ENCODE measurements at regions not wholly inside any gene's neighbourhood (a gene's known extent, or its start where the extent isn't known, plus 50 kb on each side); places are given as distances from the start of the nearest gene placed in this dataset.

DNA sequence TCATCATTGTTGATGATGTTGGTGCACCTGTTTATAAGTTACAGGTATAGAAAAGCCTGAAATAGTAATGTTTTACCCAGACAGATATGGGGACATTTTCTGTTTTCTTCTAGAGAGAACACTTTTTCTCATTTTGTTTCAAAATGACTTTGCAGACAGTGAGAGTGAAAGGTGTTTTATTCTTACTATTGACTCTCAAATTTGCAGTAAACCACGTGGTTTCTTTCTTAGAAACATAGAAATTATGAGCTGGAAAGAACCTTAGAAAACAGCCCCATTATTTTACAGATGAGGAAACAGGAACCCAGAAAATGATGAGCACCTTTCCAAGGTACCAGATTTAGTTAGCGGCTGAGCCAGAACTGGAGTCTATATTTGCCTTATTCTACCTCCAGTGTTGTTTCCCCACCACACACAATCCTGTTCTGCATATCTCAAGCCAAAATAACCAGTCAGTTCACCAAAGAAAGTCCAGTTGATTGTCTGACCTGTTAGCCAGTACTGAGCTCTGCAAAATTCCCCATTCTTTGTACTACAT lies 138.9 kb upstream of the AHR start (continued):
- TF ChIP-seq JUND (IDR thresholded peaks at IDR 0.05; ENCODE audit: low read depth, low read length), result peak; percentile 86
- peak; percentile 94 for TF ChIP-seq FOXM1 (IDR thresholded peaks at IDR 0.05; ENCODE audit: low read depth, low read length)
- TF ChIP-seq ZNF217 (IDR thresholded peaks at IDR 0.05), result peak; percentile 97
- TF ChIP-seq POU2F2 (IDR thresholded peaks at IDR 0.05; ENCODE audit: borderline replicate concordance, low read depth, low read length), result peak; percentile 51; the same call in 1 of the 3 replicates
- TF ChIP-seq PAX5 (IDR thresholded peaks at IDR 0.05; ENCODE audit: borderline replicate concordance, low read depth, low read length), result peak; percentile 46; the same call in 1 of the 2 replicates
- TF ChIP-seq KLF5 (IDR thresholded peaks at IDR 0.05; ENCODE audit: partially characterized antibody), result no peak
- no peak; the same call in 1 of the 2 replicates for TF ChIP-seq USF2 (IDR thresholded peaks at IDR 0.05; ENCODE audit: borderline replicate concordance, low read depth, low read length)
- TF ChIP-seq MTA2 (IDR thresholded peaks at IDR 0.05; ENCODE audit: low read depth), result peak; percentile 83
- TF ChIP-seq BHLHE40 (IDR thresholded peaks at IDR 0.05; ENCODE audit: borderline replicate concordance in 1 of 2, low read depth in 2 of 2, low read length in 1 of 2), result peak in 1 of 2 experiments; percentile 23; a peak in 1 of 4 replicates
- TF ChIP-seq EP300 (IDR thresholded peaks at IDR 0.05; ENCODE audit: borderline replicate concordance in 1 of 2, control insufficient read depth in 1 of 2, low read depth in 2 of 2, low read length in 2 of 2), result peak; percentile 74 to 86; a peak in 3 of 4 replicates
- TF ChIP-seq HDGF (IDR thresholded peaks at IDR 0.05), result no peak
- TF ChIP-seq NR2C2 (IDR thresholded peaks at IDR 0.05; ENCODE audit: borderline replicate concordance, control insufficient read depth, insufficient read length, low read depth), result no peak
- no peak for TF ChIP-seq CHD1 (IDR thresholded peaks at IDR 0.05; ENCODE audit: low read depth, low read length)
- peak; percentile 78 for TF ChIP-seq MEF2B (IDR thresholded peaks at IDR 0.05; ENCODE audit: partially characterized antibody, poor library complexity, severe bottlenecking)
- TF ChIP-seq, protein P1, sequence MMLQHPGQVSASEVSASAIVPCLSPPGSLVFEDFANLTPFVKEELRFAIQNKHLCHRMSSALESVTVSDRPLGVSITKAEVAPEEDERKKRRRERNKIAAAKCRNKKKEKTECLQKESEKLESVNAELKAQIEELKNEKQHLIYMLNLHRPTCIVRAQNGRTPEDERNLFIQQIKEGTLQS (IDR thresholded peaks at IDR 0.05; ENCODE audit: borderline replicate concordance, extremely low read depth, low read depth, low read length), result no peak
- TF ChIP-seq KAT2A (conservative IDR thresholded peaks at IDR 0.05; ENCODE audit: control insufficient read depth, low read depth, low read length), result no peak
- peak; percentile 75 for TF ChIP-seq NBN (IDR thresholded peaks at IDR 0.05)
- TF ChIP-seq RCOR1 (conservative IDR thresholded peaks at IDR 0.05; ENCODE audit: low read depth, low read length), result peak; percentile 76; the same call in 1 of the 2 replicates
- TF ChIP-seq, protein P2, sequence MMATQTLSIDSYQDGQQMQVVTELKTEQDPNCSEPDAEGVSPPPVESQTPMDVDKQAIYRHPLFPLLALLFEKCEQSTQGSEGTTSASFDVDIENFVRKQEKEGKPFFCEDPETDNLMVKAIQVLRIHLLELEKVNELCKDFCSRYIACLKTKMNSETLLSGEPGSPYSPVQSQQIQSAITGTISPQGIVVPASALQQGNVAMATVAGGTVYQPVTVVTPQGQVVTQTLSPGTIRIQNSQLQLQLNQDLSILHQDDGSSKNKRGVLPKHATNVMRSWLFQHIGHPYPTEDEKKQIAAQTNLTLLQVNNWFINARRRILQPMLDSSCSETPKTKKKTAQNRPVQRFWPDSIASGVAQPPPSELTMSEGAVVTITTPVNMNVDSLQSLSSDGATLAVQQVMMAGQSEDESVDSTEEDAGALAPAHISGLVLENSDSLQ (IDR thresholded peaks at IDR 0.05), result 0 out of 2 replicates have a peak, but pooled peaks have one; percentile 51
- TF ChIP-seq CHD2 (IDR thresholded peaks at IDR 0.05; ENCODE audit: borderline replicate concordance, low read depth, low read length), result no peak
- 0 out of 2 replicates have a peak, but pooled peaks have one; percentile 41 for TF ChIP-seq GATAD2B (conservative IDR thresholded peaks at IDR 0.05; ENCODE audit: low read depth)
- peak; percentile 76 for TF ChIP-seq ZNF24 (IDR thresholded peaks at IDR 0.05)
- TF ChIP-seq RELA (IDR thresholded peaks at IDR 0.05; ENCODE audit: borderline replicate concordance, partially characterized antibody), result peak; percentile 28
- TF ChIP-seq TARDBP (IDR thresholded peaks at IDR 0.05; ENCODE audit: borderline replicate concordance), result no peak
- peak; percentile 71 for TF ChIP-seq IKZF1 (conservative IDR thresholded peaks at IDR 0.05)
- peak; percentile 56; the same call in 1 of the 2 replicates for TF ChIP-seq IRF4 (IDR thresholded peaks at IDR 0.05; ENCODE audit: low read depth, low read length)
- no peak for TF ChIP-seq ZNF622 (IDR thresholded peaks at IDR 0.05)
- TF ChIP-seq PML (IDR thresholded peaks at IDR 0.05; ENCODE audit: low read length), result peak; percentile 64; the same call in 1 of the 2 replicates
- peak; percentile 80; the same call in 1 of the 2 replicates for TF ChIP-seq SMARCA5 (IDR thresholded peaks at IDR 0.05)
- peak; percentile 87; the same call in 1 of the 2 replicates for TF ChIP-seq ZBED1 (IDR thresholded peaks at IDR 0.05; ENCODE audit: borderline replicate concordance)
- peak; percentile 72 for TF ChIP-seq SPI1 (IDR thresholded peaks at IDR 0.05; ENCODE audit: borderline replicate concordance, insufficient read depth, low read depth, low read length)
- TF ChIP-seq FOS (IDR thresholded peaks at IDR 0.05; ENCODE audit: borderline replicate concordance, extremely low read depth, insufficient read length), result no peak
